Spleen (tissue), 11 donors: ENCODE measurements at regions not wholly inside any gene's neighbourhood (a gene's known extent, or its start where the extent isn't known, plus 50 kb on each side); places are given as distances from the start of the nearest gene placed in this dataset.

ENCODE experiments used
- DNase-seq: peaks from one replicate; pipeline ENCODE4 v3.0.0-alpha.2; 2020
- H3K27ac ChIP-seq, 8 donors: fragments of 200-600 bp; sonication (generic) in 7 of 8; 1 replicate in 4 of 8; 2 replicates in 4 of 8; pipeline versions ENCODE4 v1.5.0 to v1.8.0; 2016 to 2021; ENCODE audit warnings: inconsistent platforms in 4 of 8, mild to moderate bottlenecking in 4 of 8, moderate library complexity in 1 of 8
- H3K27me3 ChIP-seq, 7 donors: fragments of 200-600 bp; sonication (generic) in 6 of 7; replicated peaks in 1 of 7; 1 replicate in 4 of 7; 2 replicates in 3 of 7; pipeline versions ENCODE4 v1.5.0 to v1.8.0; 2016 to 2021; ENCODE audit warnings: inconsistent platforms in 3 of 7, mild to moderate bottlenecking in 1 of 7
- H3K36me3 ChIP-seq, 6 donors: fragments of 200-600 bp; sonication (generic) in 5 of 6; 1 replicate in 4 of 6; 2 replicates in 2 of 6; pipeline versions ENCODE4 v1.5.0 to v1.8.0; 2016 to 2021; ENCODE audit warnings: inconsistent platforms in 2 of 6
- H3K4me1 ChIP-seq, 6 donors: fragments of 200-600 bp; sonication (generic) in 5 of 6; 1 replicate in 3 of 6; 2 replicates in 3 of 6; pipeline versions ENCODE4 v1.5.0 to v1.8.0; 2016 to 2021; ENCODE audit warnings: inconsistent platforms in 3 of 6
- H3K4me3 ChIP-seq, 8 donors: fragments of 200-600 bp; sonication (generic) in 7 of 8; 1 replicate in 4 of 8; 2 replicates in 4 of 8; pipeline versions ENCODE4 v1.5.0 to v1.8.0; 2016 to 2021; ENCODE audit warnings: inconsistent platforms in 4 of 8, mild to moderate bottlenecking in 4 of 8, moderate library complexity in 2 of 8
- H3K9me3 ChIP-seq, 8 donors: fragments of 200-600 bp; sonication (generic) in 7 of 8; 1 replicate in 4 of 8; 2 replicates in 4 of 8; pipeline versions ENCODE4 v1.5.0 to v1.8.0; 2016 to 2021; ENCODE audit warnings: inconsistent platforms in 4 of 8
- POLR2A ChIP-seq, 3 donors: fragments of 450-650 bp; IDR thresholded peaks; one replicate each; pipeline ENCODE4 v1.5.1; 2017; ENCODE audit warnings: antibody characterized with exemption in 3 of 3, mild to moderate bottlenecking in 1 of 3
- POLR2AphosphoS5 ChIP-seq, 3 donors: sonication (generic); formaldehyde crosslinking; IDR thresholded peaks; one replicate each; pipeline ENCODE4 v1.5.1; 2017; ENCODE audit warnings: antibody characterized with exemption in 3 of 3
- WGBS, 5 donors: extraction: QIAGEN DNeasy Blood & Tissue Kit in 3 of 5; methylation state at CpG; one replicate each; pipeline versions ENCODE4 v1.1.5 to v1.1.7; 2013 to 2018; 5-methylcytosine and 5-hydroxymethylcytosine counted together
- intact Hi-C: fragments of 100-400 bp; cut with DNase I; formaldehyde crosslinking; loops from one replicate; pipeline ENCODE4 v1.15.0; 2023; ENCODE audit warnings: low total_unique reads
- TF ChIP-seq, protein P1 (sequence below), 11 experiments: fragments of 200-600 bp in 7 of 11; fragments of 450-650 bp in 4 of 11; sonication (generic) in 4 of 11; IDR thresholded peaks in 8 of 11; conservative IDR thresholded peaks in 3 of 11; 1 replicate in 7 of 11; 2 replicates in 4 of 11; pipeline versions ENCODE4 v1.4.0 to v1.8.0; 2016 to 2021; ENCODE audit warnings: antibody characterized with exemption in 11 of 11, inconsistent platforms in 4 of 11, mild to moderate bottlenecking in 1 of 11
- donor health status: healthy with polysubstance abuse.
- donor health status: DM: no; HTN: no; CAD: no; lungs with moderate emphysema.
- donor health status: DM: no; HTN: no; CAD: no.
- donor health status: Bipolar disorder and iron deficiency.
- donor health status: healthy.
- donor health status: DM: no; HTN: no; CAD: no.
- donor health status: DM: yes; HTN: yes; CAD: no.

GRCh38 chr11:41849250-41849649 lies 389.8 kb upstream of the LRRC4C start:
- H3K9me3 ChIP-seq = peaks cover 0 to 16% (median 4%) of the 10 kb centered on the region in 8 donors
- WGBS, 5 donors = 76 to 100% (median 83%) methylated on average over 1 of the region's 1 CpG
- no peak overlapping the region for H3K27ac ChIP-seq
- DNase-seq = no peak
- H3K4me1 ChIP-seq = no peaks in the 10 kb centered on the region
- no peaks in the 10 kb centered on the region for H3K27me3 ChIP-seq
- TF ChIP-seq POLR2A (IDR thresholded peaks at IDR 0.05) = no peak
- no peak for TF ChIP-seq POLR2AphosphoS5 (IDR thresholded peaks at IDR 0.05)
- TF ChIP-seq, protein P1, sequence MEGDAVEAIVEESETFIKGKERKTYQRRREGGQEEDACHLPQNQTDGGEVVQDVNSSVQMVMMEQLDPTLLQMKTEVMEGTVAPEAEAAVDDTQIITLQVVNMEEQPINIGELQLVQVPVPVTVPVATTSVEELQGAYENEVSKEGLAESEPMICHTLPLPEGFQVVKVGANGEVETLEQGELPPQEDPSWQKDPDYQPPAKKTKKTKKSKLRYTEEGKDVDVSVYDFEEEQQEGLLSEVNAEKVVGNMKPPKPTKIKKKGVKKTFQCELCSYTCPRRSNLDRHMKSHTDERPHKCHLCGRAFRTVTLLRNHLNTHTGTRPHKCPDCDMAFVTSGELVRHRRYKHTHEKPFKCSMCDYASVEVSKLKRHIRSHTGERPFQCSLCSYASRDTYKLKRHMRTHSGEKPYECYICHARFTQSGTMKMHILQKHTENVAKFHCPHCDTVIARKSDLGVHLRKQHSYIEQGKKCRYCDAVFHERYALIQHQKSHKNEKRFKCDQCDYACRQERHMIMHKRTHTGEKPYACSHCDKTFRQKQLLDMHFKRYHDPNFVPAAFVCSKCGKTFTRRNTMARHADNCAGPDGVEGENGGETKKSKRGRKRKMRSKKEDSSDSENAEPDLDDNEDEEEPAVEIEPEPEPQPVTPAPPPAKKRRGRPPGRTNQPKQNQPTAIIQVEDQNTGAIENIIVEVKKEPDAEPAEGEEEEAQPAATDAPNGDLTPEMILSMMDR (IDR thresholded peaks at IDR 0.05 in 8 of 11, conservative IDR thresholded peaks at IDR 0.05 in 3 of 11) = no peak
- no peaks in the 10 kb centered on the region for H3K36me3 ChIP-seq
- intact Hi-C loops = no loop called here
- H3K4me3 ChIP-seq = no peak overlapping the region

- H3K36me3 ChIP-seq = no peaks in the 10 kb centered on the region
- no peak overlapping the region for H3K27ac ChIP-seq
- H3K9me3 ChIP-seq = peaks cover 0 to 21% (median 5%) of the 10 kb centered on the region in 8 donors
- intact Hi-C loops = no loop called here
- TF ChIP-seq POLR2A (IDR thresholded peaks at IDR 0.05) = no peak
- TF ChIP-seq POLR2AphosphoS5 (IDR thresholded peaks at IDR 0.05) = no peak
- TF ChIP-seq, protein P1 (IDR thresholded peaks at IDR 0.05 in 8 of 11, conservative IDR thresholded peaks at IDR 0.05 in 3 of 11) = no peak
- no peaks in the 10 kb centered on the region for H3K27me3 ChIP-seq
- H3K4me1 ChIP-seq = no peaks in the 10 kb centered on the region
- no peak overlapping the region for H3K4me3 ChIP-seq
- DNase-seq = no peak
These were observed 392.3 kb upstream of the LRRC4C start for GRCh38 chr11:41851743-41852142.

DNA sequence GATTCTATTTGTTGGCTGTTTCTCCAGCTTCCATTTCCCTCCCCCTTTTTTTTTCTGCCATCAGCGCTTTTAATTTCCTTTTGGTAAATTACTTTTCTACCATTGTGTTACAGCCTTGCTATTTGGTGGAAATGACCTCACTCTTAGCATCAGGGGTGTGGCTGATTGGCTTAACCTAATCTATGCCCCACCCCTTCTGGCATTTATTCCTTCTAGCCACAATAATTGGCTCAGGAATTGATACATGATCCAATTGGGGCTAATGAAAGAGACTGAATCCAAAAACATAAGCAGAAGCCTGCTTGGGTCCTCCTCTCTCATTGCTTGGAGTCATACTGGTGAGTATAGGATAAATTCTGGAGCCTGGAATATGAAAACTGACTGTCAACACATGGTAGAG lies 402.4 kb upstream of the LRRC4C start:
- no peak for DNase-seq
- Histone ChIP-seq H3K4me3 (no peak overlapping the region), H3K9me3 (peaks cover 0 to 9% (median 0%) of the 10 kb centered on the region in 8 donors), H3K27me3 (no peaks in the 10 kb centered on the region), H3K4me1 (no peaks in the 10 kb centered on the region), H3K27ac (no peak overlapping the region), H3K36me3 (no peaks in the 10 kb centered on the region)
- 63 to 100% (median 81%) methylated on average over 1 of the region's 1 CpG for WGBS, 5 donors
- intact Hi-C loops = no loop called here
- TF ChIP-seq POLR2A (IDR thresholded peaks at IDR 0.05) (no peak), POLR2AphosphoS5 (IDR thresholded peaks at IDR 0.05) (no peak)
- TF ChIP-seq, protein P1 (IDR thresholded peaks at IDR 0.05 in 8 of 11, conservative IDR thresholded peaks at IDR 0.05 in 3 of 11) = no peak

DNA sequence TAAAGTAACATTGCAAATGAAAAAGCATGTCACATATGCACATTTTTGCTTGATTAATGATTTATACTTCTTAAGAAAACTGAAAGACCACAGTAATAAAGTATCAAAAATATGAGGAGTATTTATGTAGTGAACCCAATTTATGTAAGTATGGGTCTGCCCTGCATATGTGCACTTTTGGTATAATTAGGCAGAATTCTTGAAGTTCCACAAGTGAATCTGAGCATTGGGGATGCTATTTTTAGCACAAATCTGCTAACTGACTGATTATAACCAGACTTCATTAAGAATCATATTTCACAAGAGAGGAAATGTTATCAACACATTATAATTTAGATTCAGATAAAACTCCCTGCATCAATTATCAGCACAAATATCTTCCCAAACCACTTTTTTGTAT lies 407.1 kb upstream of the LRRC4C start:
- H3K36me3 ChIP-seq = no peaks in the 10 kb centered on the region
- no peaks in the 10 kb centered on the region for H3K27me3 ChIP-seq
- no peak overlapping the region for H3K4me3 ChIP-seq
- H3K4me1 ChIP-seq = no peaks in the 10 kb centered on the region
- DNase-seq = no peak
- intact Hi-C loops = no loop called here
- peaks cover 0 to 5% (median 0%) of the 10 kb centered on the region in 8 donors for H3K9me3 ChIP-seq
- no peak for TF ChIP-seq POLR2A (IDR thresholded peaks at IDR 0.05)
- TF ChIP-seq, protein P1 (IDR thresholded peaks at IDR 0.05 in 8 of 11, conservative IDR thresholded peaks at IDR 0.05 in 3 of 11) = no peak
- TF ChIP-seq POLR2AphosphoS5 (IDR thresholded peaks at IDR 0.05) = no peak
- H3K27ac ChIP-seq = no peak overlapping the region
